Tibial nerve (tissue), 4 donors: ENCODE measurements at regions not wholly inside any gene's neighbourhood (a gene's known extent, or its start where the extent isn't known, plus 50 kb on each side); places are given as distances from the start of the nearest gene placed in this dataset.

Experiments
- EP300 ChIP-seq, 2 donors: sonication (generic); formaldehyde crosslinking; IDR thresholded peaks; one replicate each; pipeline ENCODE4 v1.6.1; 2017; ENCODE audit warnings: antibody characterized with exemption in 2 of 2, mild to moderate bottlenecking in 1 of 2
- POLR2A ChIP-seq, 2 donors: fragments of 450-650 bp; IDR thresholded peaks; one replicate each; pipeline ENCODE4 v1.6.1; 2017; ENCODE audit warnings: antibody characterized with exemption in 2 of 2, mild to moderate bottlenecking in 2 of 2, moderate library complexity in 2 of 2
- TF ChIP-seq, protein P1 (sequence below), 5 experiments: fragments of 200-600 bp in 3 of 5; fragments of 450-650 bp in 2 of 5; sonication (generic) in 3 of 5; IDR thresholded peaks; one replicate each; pipeline ENCODE4 v1.5.1; 2016 to 2019; ENCODE audit warnings: antibody characterized with exemption in 5 of 5, mild to moderate bottlenecking in 3 of 5, moderate library complexity in 2 of 5

DNA sequence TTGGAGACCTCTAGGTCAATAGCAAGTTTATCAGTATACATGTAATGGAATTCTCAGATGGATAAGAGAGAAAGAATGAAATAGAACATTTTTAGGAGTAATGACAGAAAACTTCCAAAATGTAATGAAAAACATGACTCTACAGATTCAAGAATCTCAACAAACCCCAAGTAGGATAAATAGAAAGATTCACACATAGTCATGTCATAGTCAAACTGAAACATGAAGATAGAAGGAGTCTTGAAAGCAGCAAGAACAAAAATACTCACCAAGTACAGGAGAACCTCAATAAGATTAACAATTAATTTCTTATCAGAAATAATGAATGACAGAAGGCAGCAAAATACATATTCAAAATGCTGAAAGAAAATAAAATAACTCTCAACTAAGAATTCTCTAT lies 164.5 kb downstream of the SPATA31D1 start:
- TF ChIP-seq, protein P1, sequence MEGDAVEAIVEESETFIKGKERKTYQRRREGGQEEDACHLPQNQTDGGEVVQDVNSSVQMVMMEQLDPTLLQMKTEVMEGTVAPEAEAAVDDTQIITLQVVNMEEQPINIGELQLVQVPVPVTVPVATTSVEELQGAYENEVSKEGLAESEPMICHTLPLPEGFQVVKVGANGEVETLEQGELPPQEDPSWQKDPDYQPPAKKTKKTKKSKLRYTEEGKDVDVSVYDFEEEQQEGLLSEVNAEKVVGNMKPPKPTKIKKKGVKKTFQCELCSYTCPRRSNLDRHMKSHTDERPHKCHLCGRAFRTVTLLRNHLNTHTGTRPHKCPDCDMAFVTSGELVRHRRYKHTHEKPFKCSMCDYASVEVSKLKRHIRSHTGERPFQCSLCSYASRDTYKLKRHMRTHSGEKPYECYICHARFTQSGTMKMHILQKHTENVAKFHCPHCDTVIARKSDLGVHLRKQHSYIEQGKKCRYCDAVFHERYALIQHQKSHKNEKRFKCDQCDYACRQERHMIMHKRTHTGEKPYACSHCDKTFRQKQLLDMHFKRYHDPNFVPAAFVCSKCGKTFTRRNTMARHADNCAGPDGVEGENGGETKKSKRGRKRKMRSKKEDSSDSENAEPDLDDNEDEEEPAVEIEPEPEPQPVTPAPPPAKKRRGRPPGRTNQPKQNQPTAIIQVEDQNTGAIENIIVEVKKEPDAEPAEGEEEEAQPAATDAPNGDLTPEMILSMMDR (IDR thresholded peaks at IDR 0.05): no peak
- TF ChIP-seq POLR2A (IDR thresholded peaks at IDR 0.05) (no peak), EP300 (IDR thresholded peaks at IDR 0.05) (no peak)
